HEK293 (cell line): ENCODE measurements at regions not wholly inside any gene's neighbourhood (a gene's known extent, or its start where the extent isn't known, plus 50 kb on each side); places are given as distances from the start of the nearest gene placed in this dataset.

Experiments
- CTCF ChIA-PET: fragments of 350-600 bp; formaldehyde crosslinking; extraction: SDS; loops from one replicate; lab custom pipeline; 2021; ENCODE audit warnings: antibody characterized with exemption; lab: Yijun Ruan, JAX
- POLR2A ChIA-PET: fragments of 300-600 bp; formaldehyde crosslinking; extraction: SDS; loops from one replicate; lab custom pipeline; 2020; ENCODE audit warnings: antibody characterized with exemption, inconsistent platforms; lab: Yijun Ruan, JAX
- H3K27ac ChIP-seq: fragments of 200-500 bp; sonication (Bioruptor generic); 2 replicates; pipeline ENCODE4 v1.5.1; 2014; ENCODE audit warnings: low read depth, low read length, control low read depth, inconsistent platforms; ENCODE audit errors: extremely low read depth
- H3K36me3 ChIP-seq, 2 experiments: fragments of 200-500 bp in 1 of 2; sonication (Bioruptor generic) in 1 of 2; 1 replicate in 1 of 2; 2 replicates in 1 of 2; pipeline ENCODE4 v1.5.1; 2014 to 2017; ENCODE audit warnings: inconsistent platforms in 2 of 2, low read length in 2 of 2; ENCODE audit not compliant: control insufficient read depth in 2 of 2, insufficient read depth in 1 of 2
- H3K4me1 ChIP-seq: fragments of 200-500 bp; sonication (Bioruptor generic); 2 replicates; pipeline ENCODE4 v1.5.1; 2014; ENCODE audit warnings: mild to moderate bottlenecking, low read length, inconsistent platforms; ENCODE audit not compliant: control insufficient read depth, insufficient read depth
- H3K4me3 ChIP-seq: 2 replicates; pipeline ENCODE4 v1.5.1; 2011; ENCODE audit warnings: low read depth, mild to moderate bottlenecking, control low read depth, low read length, moderate library complexity
- H3K9me3 ChIP-seq: fragments of 200-500 bp; sonication (Bioruptor generic); 2 replicates; pipeline ENCODE4 v1.5.1; 2014; ENCODE audit warnings: low read depth, low read length, inconsistent platforms; ENCODE audit not compliant: control insufficient read depth, insufficient read depth
- YY1 ChIP-seq: fragments of 450-650 bp; formaldehyde crosslinking; IDR thresholded peaks from 2 replicates; pipeline ENCODE4 v1.5.1; 2018; ENCODE audit warnings: missing biosample characterization, missing genetic modification characterization
- ZBTB7A ChIP-seq: fragments of 450-650 bp; formaldehyde crosslinking; IDR thresholded peaks from 2 replicates; pipeline ENCODE4 v1.5.1; 2016; ENCODE audit warnings: low read depth, missing biosample characterization, missing genetic modification characterization
- ZNF174 ChIP-seq: fragments of 450-650 bp; formaldehyde crosslinking; IDR thresholded peaks from 2 replicates; pipeline ENCODE4 v1.5.0; 2017; ENCODE audit warnings: missing biosample characterization, mild to moderate bottlenecking, missing genetic modification characterization
- ZNF184 ChIP-seq: fragments of 450-650 bp; IDR thresholded peaks from 2 replicates; pipeline ENCODE4 v1.5.1; 2018; ENCODE audit warnings: missing biosample characterization, mild to moderate bottlenecking, missing genetic modification characterization
- ZNF202 ChIP-seq: fragments of 450-650 bp; formaldehyde crosslinking; IDR thresholded peaks from 2 replicates; pipeline ENCODE4 v1.5.1; 2016; ENCODE audit warnings: missing biosample characterization, missing genetic modification characterization, borderline replicate concordance
- ZNF239 ChIP-seq: fragments of 450-650 bp; formaldehyde crosslinking; IDR thresholded peaks from 2 replicates; pipeline ENCODE4 v1.5.1; 2016; ENCODE audit warnings: missing biosample characterization, missing genetic modification characterization
- ZNF292 ChIP-seq: fragments of 450-650 bp; formaldehyde crosslinking; IDR thresholded peaks from 2 replicates; pipeline ENCODE4 v1.5.1; 2016; ENCODE audit warnings: low read depth, missing biosample characterization, missing genetic modification characterization, borderline replicate concordance
- ZNF311 ChIP-seq: fragments of 450-650 bp; formaldehyde crosslinking; IDR thresholded peaks from 2 replicates; pipeline ENCODE4 v1.5.1; 2017; ENCODE audit warnings: missing biosample characterization, missing genetic modification characterization, borderline replicate concordance
- ZNF423 ChIP-seq: fragments of 450-650 bp; formaldehyde crosslinking; IDR thresholded peaks from 2 replicates; pipeline ENCODE4 v1.5.1; 2016; ENCODE audit warnings: missing biosample characterization, missing genetic modification characterization
- ZNF626 ChIP-seq: fragments of 450-650 bp; sonication (Bioruptor Pico); formaldehyde crosslinking; IDR thresholded peaks from 2 replicates; pipeline ENCODE4 v1.5.1; 2018; ENCODE audit warnings: missing biosample characterization, missing genetic modification characterization, inconsistent platforms
- ZNF660 ChIP-seq: fragments of 450-650 bp; IDR thresholded peaks from 2 replicates; pipeline ENCODE4 v1.5.1; 2018; ENCODE audit warnings: missing biosample characterization, mild to moderate bottlenecking, missing genetic modification characterization
- ZSCAN30 ChIP-seq: fragments of 450-650 bp; IDR thresholded peaks from 2 replicates; pipeline ENCODE4 v1.5.1; 2018; ENCODE audit warnings: missing biosample characterization, mild to moderate bottlenecking, missing genetic modification characterization, moderate library complexity
- TF ChIP-seq, protein P1 (sequence below): fragments of 450-650 bp; formaldehyde crosslinking; IDR thresholded peaks from 2 replicates; pipeline ENCODE4 v1.5.1; 2016; ENCODE audit warnings: missing biosample characterization, missing genetic modification characterization
- TF ChIP-seq, protein P2 (sequence below): fragments of 450-650 bp; formaldehyde crosslinking; IDR thresholded peaks from 2 replicates; pipeline ENCODE4 v1.5.1; 2016; ENCODE audit warnings: missing biosample characterization, missing genetic modification characterization
- TF ChIP-seq, protein P3 (sequence below): fragments of 450-650 bp; formaldehyde crosslinking; conservative IDR thresholded peaks from 2 replicates; pipeline ENCODE4 v1.5.1; 2016; ENCODE audit warnings: low read depth, missing biosample characterization, missing genetic modification characterization
- TF ChIP-seq, protein P4 (sequence below): fragments of 450-650 bp; formaldehyde crosslinking; IDR thresholded peaks from 2 replicates; pipeline ENCODE4 v1.5.1; 2017; ENCODE audit warnings: missing biosample characterization, missing genetic modification characterization
- TF ChIP-seq, protein P5 (sequence below): fragments of 450-650 bp; formaldehyde crosslinking; IDR thresholded peaks from 2 replicates; pipeline ENCODE4 v1.5.1; 2016; ENCODE audit warnings: missing biosample characterization, missing genetic modification characterization, borderline replicate concordance
- TF ChIP-seq, protein P6 (sequence below): fragments of 450-650 bp; formaldehyde crosslinking; IDR thresholded peaks from 2 replicates; pipeline ENCODE4 v1.5.1; 2017; ENCODE audit warnings: missing biosample characterization, mild to moderate bottlenecking, missing genetic modification characterization, moderate library complexity

DNA sequence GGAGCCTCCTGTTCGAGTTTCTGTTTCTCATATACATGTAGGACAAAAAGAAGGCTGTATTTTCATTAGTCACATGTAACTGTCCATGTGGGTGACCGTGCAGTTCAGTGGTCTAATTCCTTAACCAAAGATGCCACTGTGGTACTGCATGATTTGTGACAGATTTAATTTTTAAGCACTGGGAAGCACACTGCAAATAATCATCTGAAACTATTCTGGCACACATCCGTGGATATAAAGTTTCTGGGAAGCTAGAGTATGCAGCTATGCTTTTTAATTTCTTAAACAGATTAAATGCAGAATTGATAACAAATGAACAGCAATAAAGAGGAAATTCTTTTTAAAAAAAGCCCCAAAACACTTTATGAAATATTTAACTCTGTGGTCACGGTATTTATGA lies 254.8 kb downstream of the LMO4 start (continued):
- TF ChIP-seq ZNF626 (tag by site-specific recombination) (no peak), ZBTB7A (no peak), ZNF174 (no peak), ZNF239 (no peak), YY1 (tag by site-specific recombination) (no peak), ZNF423 (tag by site-specific recombination) (no peak), ZNF660 (tag by site-specific recombination) (no peak), ZNF292 (tag by site-specific recombination) (no peak)
- TF ChIP-seq, protein P1, sequence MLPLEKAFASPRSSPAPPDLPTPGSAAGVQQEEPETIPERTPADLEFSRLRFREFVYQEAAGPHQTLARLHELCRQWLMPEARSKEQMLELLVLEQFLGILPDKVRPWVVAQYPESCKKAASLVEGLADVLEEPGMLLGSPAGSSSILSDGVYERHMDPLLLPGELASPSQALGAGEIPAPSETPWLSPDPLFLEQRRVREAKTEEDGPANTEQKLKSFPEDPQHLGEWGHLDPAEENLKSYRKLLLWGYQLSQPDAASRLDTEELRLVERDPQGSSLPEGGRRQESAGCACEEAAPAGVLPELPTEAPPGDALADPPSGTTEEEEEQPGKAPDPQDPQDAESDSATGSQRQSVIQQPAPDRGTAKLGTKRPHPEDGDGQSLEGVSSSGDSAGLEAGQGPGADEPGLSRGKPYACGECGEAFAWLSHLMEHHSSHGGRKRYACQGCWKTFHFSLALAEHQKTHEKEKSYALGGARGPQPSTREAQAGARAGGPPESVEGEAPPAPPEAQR (tag by site-specific recombination), result no peak
- TF ChIP-seq, protein P2, sequence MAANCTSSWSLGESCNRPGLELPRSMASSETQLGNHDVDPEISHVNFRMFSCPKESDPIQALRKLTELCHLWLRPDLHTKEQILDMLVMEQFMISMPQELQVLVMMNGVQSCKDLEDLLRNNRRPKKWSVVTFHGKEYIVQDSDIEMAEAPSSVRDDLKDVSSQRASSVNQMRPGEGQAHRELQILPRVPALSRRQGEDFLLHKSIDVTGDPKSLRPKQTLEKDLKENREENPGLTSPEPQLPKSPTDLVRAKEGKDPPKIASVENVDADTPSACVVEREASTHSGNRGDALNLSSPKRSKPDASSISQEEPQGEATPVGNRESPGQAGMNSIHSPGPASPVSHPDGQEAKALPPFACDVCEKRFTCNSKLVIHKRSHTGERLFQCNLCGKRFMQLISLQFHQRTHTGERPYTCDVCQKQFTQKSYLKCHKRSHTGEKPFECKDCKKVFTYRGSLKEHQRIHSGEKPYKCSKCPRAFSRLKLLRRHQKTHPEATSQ (tag by site-specific recombination), result no peak
- TF ChIP-seq, protein P3, sequence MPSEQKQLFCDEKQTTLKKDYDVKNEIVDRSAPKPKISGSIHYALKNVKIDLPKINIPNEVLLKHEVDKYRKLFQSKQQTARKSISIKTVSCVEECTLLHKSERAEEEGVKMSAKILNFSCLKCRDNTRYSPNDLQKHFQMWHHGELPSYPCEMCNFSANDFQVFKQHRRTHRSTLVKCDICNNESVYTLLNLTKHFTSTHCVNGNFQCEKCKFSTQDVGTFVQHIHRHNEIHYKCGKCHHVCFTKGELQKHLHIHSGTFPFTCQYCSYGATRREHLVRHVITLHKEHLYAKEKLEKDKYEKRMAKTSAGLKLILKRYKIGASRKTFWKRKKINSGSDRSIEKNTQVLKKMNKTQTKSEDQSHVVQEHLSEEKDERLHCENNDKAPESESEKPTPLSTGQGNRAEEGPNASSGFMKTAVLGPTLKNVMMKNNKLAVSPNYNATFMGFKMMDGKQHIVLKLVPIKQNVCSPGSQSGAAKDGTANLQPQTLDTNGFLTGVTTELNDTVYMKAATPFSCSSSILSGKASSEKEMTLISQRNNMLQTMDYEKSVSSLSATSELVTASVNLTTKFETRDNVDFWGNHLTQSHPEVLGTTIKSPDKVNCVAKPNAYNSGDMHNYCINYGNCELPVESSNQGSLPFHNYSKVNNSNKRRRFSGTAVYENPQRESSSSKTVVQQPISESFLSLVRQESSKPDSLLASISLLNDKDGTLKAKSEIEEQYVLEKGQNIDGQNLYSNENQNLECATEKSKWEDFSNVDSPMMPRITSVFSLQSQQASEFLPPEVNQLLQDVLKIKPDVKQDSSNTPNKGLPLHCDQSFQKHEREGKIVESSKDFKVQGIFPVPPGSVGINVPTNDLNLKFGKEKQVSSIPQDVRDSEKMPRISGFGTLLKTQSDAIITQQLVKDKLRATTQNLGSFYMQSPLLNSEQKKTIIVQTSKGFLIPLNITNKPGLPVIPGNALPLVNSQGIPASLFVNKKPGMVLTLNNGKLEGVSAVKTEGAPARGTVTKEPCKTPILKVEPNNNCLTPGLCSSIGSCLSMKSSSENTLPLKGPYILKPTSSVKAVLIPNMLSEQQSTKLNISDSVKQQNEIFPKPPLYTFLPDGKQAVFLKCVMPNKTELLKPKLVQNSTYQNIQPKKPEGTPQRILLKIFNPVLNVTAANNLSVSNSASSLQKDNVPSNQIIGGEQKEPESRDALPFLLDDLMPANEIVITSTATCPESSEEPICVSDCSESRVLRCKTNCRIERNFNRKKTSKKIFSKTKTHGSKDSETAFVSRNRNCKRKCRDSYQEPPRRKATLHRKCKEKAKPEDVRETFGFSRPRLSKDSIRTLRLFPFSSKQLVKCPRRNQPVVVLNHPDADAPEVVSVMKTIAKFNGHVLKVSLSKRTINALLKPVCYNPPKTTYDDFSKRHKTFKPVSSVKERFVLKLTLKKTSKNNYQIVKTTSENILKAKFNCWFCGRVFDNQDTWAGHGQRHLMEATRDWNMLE (tag by site-specific recombination), result no peak
- TF ChIP-seq, protein P4, sequence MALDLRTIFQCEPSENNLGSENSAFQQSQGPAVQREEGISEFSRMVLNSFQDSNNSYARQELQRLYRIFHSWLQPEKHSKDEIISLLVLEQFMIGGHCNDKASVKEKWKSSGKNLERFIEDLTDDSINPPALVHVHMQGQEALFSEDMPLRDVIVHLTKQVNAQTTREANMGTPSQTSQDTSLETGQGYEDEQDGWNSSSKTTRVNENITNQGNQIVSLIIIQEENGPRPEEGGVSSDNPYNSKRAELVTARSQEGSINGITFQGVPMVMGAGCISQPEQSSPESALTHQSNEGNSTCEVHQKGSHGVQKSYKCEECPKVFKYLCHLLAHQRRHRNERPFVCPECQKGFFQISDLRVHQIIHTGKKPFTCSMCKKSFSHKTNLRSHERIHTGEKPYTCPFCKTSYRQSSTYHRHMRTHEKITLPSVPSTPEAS (tag by site-specific recombination), result no peak
- TF ChIP-seq, protein P5, sequence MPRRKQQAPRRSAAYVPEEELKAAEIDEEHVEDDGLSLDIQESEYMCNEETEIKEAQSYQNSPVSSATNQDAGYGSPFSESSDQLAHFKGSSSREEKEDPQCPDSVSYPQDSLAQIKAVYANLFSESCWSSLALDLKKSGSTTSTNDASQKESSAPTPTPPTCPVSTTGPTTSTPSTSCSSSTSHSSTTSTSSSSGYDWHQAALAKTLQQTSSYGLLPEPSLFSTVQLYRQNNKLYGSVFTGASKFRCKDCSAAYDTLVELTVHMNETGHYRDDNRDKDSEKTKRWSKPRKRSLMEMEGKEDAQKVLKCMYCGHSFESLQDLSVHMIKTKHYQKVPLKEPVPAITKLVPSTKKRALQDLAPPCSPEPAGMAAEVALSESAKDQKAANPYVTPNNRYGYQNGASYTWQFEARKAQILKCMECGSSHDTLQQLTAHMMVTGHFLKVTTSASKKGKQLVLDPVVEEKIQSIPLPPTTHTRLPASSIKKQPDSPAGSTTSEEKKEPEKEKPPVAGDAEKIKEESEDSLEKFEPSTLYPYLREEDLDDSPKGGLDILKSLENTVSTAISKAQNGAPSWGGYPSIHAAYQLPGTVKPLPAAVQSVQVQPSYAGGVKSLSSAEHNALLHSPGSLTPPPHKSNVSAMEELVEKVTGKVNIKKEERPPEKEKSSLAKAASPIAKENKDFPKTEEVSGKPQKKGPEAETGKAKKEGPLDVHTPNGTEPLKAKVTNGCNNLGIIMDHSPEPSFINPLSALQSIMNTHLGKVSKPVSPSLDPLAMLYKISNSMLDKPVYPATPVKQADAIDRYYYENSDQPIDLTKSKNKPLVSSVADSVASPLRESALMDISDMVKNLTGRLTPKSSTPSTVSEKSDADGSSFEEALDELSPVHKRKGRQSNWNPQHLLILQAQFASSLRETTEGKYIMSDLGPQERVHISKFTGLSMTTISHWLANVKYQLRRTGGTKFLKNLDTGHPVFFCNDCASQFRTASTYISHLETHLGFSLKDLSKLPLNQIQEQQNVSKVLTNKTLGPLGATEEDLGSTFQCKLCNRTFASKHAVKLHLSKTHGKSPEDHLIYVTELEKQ (tag by site-specific recombination), result no peak

DNA sequence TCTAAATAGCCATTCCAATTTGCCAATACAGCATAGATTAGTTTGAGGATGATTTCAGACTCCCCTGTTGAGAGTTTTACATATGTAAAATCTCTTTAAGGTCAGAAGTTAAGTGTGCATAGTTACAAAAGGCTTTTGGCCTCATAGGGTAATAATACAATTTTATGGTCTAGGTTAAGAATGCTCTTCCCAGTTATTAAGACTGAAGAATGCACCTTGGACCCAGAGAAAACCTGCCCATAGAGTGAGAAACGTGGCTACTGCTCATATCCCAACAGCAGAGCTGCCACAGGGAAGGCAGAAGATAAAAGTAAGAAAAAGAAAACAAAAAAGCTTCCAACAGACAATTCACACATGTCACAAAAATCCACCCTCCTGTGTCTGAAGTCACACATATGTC lies 255.9 kb downstream of the LMO4 start:
- ChIA-PET POLR2A (no interaction called here), CTCF (no interaction called here)
- Histone ChIP-seq H3K4me3 (no peak overlapping the region), H3K36me3 (no peaks in the 10 kb centered on the region), H3K4me1 (no peaks in the 10 kb centered on the region; the same call in 1 of the 2 replicates), H3K27ac (no peak overlapping the region), H3K9me3 (no peaks in the 10 kb centered on the region)
- TF ChIP-seq ZNF202 (no peak), ZNF311 (tag by site-specific recombination) (no peak), ZSCAN30 (no peak), ZNF184 (tag by site-specific recombination) (no peak)
- TF ChIP-seq, protein P4 (tag by site-specific recombination), result no peak
- TF ChIP-seq, protein P6, sequence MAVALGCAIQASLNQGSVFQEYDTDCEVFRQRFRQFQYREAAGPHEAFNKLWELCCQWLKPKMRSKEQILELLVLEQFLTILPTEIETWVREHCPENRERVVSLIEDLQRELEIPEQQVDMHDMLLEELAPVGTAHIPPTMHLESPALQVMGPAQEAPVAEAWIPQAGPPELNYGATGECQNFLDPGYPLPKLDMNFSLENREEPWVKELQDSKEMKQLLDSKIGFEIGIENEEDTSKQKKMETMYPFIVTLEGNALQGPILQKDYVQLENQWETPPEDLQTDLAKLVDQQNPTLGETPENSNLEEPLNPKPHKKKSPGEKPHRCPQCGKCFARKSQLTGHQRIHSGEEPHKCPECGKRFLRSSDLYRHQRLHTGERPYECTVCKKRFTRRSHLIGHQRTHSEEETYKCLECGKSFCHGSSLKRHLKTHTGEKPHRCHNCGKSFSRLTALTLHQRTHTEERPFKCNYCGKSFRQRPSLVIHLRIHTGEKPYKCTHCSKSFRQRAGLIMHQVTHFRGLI (tag by site-specific recombination), result no peak
